HCT116 (cell line): ENCODE measurements at regions not wholly inside any gene's neighbourhood (a gene's known extent, or its start where the extent isn't known, plus 50 kb on each side); places are given as distances from the start of the nearest gene placed in this dataset.

Source experiments
- ATAC-seq: fragments of 200-7000 bp; cut with Tn5 transposase; 2 replicates; pipeline ENCODE4 v1.9.1; 2020; ENCODE audit warnings: mild to moderate bottlenecking, moderate library complexity
- BruUV-seq: library from RNA; stranded (reverse); fragments of 400-500 nt; replicated peaks from 2 replicates; lab custom pipeline; 2021; lab: Mats Ljungman, UMichigan
- CTCF ChIA-PET: fragments of 300-600 bp; sonication (Branson Sonifier 250); formaldehyde crosslinking; loops from one replicate; lab custom pipeline; 2021; ENCODE audit warnings: antibody characterized with exemption; lab: Charles Lee
- POLR2A ChIA-PET: fragments of 300-600, 350-600 bp; sonication (Branson Sonifier 250); formaldehyde crosslinking; loops from one replicate; lab custom pipeline; 2021; ENCODE audit warnings: antibody characterized with exemption; lab: Charles Lee
- RAD21 ChIA-PET, 2 experiments: fragments of 300-600 bp; sonication (Branson Sonifier 250); formaldehyde crosslinking; loops; one replicate each; lab custom pipeline; 2023; ENCODE audit warnings: low total read pairs in 2 of 2; ENCODE audit not compliant: uncharacterized antibody in 2 of 2, unreplicated experiment in 2 of 2, low non-redundant PET in 1 of 2; lab: Charles Lee
- DNase-seq: peaks from one replicate; pipeline ENCODE4 v3.0.0-alpha.2; 2010; ENCODE audit warnings: low read depth, low spot score
- H2AFZ ChIP-seq: fragments of 200-600 bp; shearing (Covaris generic), sonication (generic); 2 replicates; pipeline ENCODE4 v1.6.1; 2017; ENCODE audit warnings: low read depth, mixed run types, mixed read lengths, antibody characterized with exemption, low read length; ENCODE audit not compliant: poor library complexity, severe bottlenecking
- H3K27ac ChIP-seq: 2 replicates; pipeline ENCODE4 v1.5.1; 2012; ENCODE audit warnings: low read depth, low read length
- H3K27me3 ChIP-seq: fragments of 200-600 bp; sonication (generic); 2 replicates; pipeline ENCODE4 v1.6.1; 2016; ENCODE audit warnings: mixed run types, low read length, mixed read lengths; ENCODE audit not compliant: insufficient read depth
- H3K36me3 ChIP-seq, 2 experiments: fragments of 200-500 bp in 1 of 2; fragments of 200-600 bp in 1 of 2; sonication (Bioruptor generic) in 1 of 2; sonication (generic) in 1 of 2; 2 replicates each; pipeline versions ENCODE4 v1.5.1 to v1.6.1; 2014 to 2016; ENCODE audit warnings: low read length in 2 of 2, inconsistent platforms in 1 of 2, mixed read lengths in 1 of 2, mixed run types in 1 of 2; ENCODE audit not compliant: insufficient read depth in 2 of 2, control insufficient read depth in 1 of 2
- H3K4me1 ChIP-seq, 2 experiments: fragments of 200-600 bp in 1 of 2; sonication (generic) in 1 of 2; 2 replicates each; pipeline versions ENCODE4 v1.5.1 to v1.6.1; 2012 to 2017; ENCODE audit warnings: low read length in 2 of 2, inconsistent platforms in 1 of 2, mild to moderate bottlenecking in 1 of 2, mixed read lengths in 1 of 2, mixed run types in 1 of 2, moderate library complexity in 1 of 2; ENCODE audit not compliant: insufficient read depth in 2 of 2, control insufficient read depth in 1 of 2
- H3K4me2 ChIP-seq: fragments of 200-600 bp; sonication (generic); 2 replicates; pipeline ENCODE4 v1.6.1; 2017; ENCODE audit warnings: mixed run types, low read length, mixed read lengths
- H3K4me3 ChIP-seq, 2 experiments: fragments of 200-600 bp in 1 of 2; sonication (generic) in 1 of 2; replicated peaks in 1 of 2; 2 replicates each; pipeline ENCODE4 v1.5.1; 2011 to 2016; ENCODE audit warnings: low read length in 2 of 2, control low read depth in 1 of 2, low read depth in 1 of 2, mild to moderate bottlenecking in 1 of 2, mixed read lengths in 1 of 2, mixed run types in 1 of 2
- H3K79me2 ChIP-seq: fragments of 200-600 bp; sonication (generic); 2 replicates; pipeline ENCODE4 v1.6.1; 2017; ENCODE audit warnings: mild to moderate bottlenecking, mixed run types, low read length, moderate library complexity, mixed read lengths; ENCODE audit not compliant: insufficient read depth
- H3K9ac ChIP-seq: fragments of 200-600 bp; sonication (generic); 2 replicates; pipeline ENCODE4 v1.6.1; 2016; ENCODE audit warnings: low read length, mixed read lengths
- H3K9me2 ChIP-seq: fragments of 200-600 bp; sonication (generic), shearing (Covaris generic); 2 replicates; pipeline ENCODE4 v1.6.1; 2017; ENCODE audit warnings: mixed run types, mild to moderate bottlenecking, moderate library complexity; ENCODE audit not compliant: insufficient read depth
- H3K9me3 ChIP-seq, 2 experiments: fragments of 200-500 bp in 1 of 2; fragments of 200-600 bp in 1 of 2; sonication (Bioruptor generic) in 1 of 2; sonication (generic) in 1 of 2; 2 replicates each; pipeline ENCODE4 v1.6.1; 2014 to 2017; ENCODE audit warnings: low read length in 2 of 2, mixed read lengths in 2 of 2, inconsistent platforms in 1 of 2, low read depth in 1 of 2, mild to moderate bottlenecking in 1 of 2, mixed run types in 1 of 2, moderate library complexity in 1 of 2; ENCODE audit not compliant: control insufficient read depth in 1 of 2, insufficient read depth in 1 of 2
- H4K20me1 ChIP-seq: fragments of 200-600 bp; sonication (generic), shearing (Covaris generic); 2 replicates; pipeline ENCODE4 v1.6.1; 2017; ENCODE audit warnings: mixed run types, mild to moderate bottlenecking, moderate library complexity; ENCODE audit not compliant: insufficient read depth
- CEBPB ChIP-seq: IDR thresholded peaks from 2 replicates; pipeline ENCODE4 v1.6.1; 2012; ENCODE audit warnings: low read depth
- EGR1 ChIP-seq: IDR thresholded peaks from 2 replicates; pipeline ENCODE4 v1.6.1; 2012; ENCODE audit warnings: low read depth
- ELF1 ChIP-seq: IDR thresholded peaks from 2 replicates; pipeline ENCODE4 v1.6.1; 2012; ENCODE audit warnings: low read depth, borderline replicate concordance
- EZH2 ChIP-seq: fragments of 200-600 bp; sonication (generic); IDR thresholded peaks from 2 replicates; pipeline ENCODE4 v1.6.1; 2017; ENCODE audit warnings: antibody characterized with exemption, mixed run types
- EZH2phosphoT487 ChIP-seq: fragments of 200-600 bp; IDR thresholded peaks from 2 replicates; pipeline ENCODE4 v1.6.1; 2018; ENCODE audit warnings: antibody characterized with exemption, borderline replicate concordance
- POLR2AphosphoS5 ChIP-seq: IDR thresholded peaks from 2 replicates; pipeline ENCODE4 v1.6.1; 2011; ENCODE audit warnings: mild to moderate bottlenecking, low read depth, low read length, moderate library complexity
- SIN3A ChIP-seq: IDR thresholded peaks from 2 replicates; pipeline ENCODE4 v1.6.1; 2012; ENCODE audit warnings: low read depth
- TCF7L2 ChIP-seq: IDR thresholded peaks from 2 replicates; pipeline ENCODE4 v1.7.0; 2011; ENCODE audit warnings: borderline replicate concordance, inconsistent platforms; ENCODE audit not compliant: insufficient read depth, insufficient read length; ENCODE audit errors: extremely low read depth
- ZFX ChIP-seq: fragments of 450-650 bp; IDR thresholded peaks from 2 replicates; pipeline ENCODE4 v1.6.1; 2017
- intact Hi-C: fragments of 100-400 bp; cut with micrococcal nuclease; formaldehyde crosslinking; loops from 2 replicates; pipeline ENCODE4 v1.10.0; 2022
- TF ChIP-seq, protein P1 (sequence below), 3 experiments: fragments of 200-600 bp in 1 of 3; sonication (generic) in 1 of 3; IDR thresholded peaks in 2 of 3; conservative IDR thresholded peaks in 1 of 3; 2 replicates each; pipeline ENCODE4 v1.5.1; 2012 to 2017; ENCODE audit warnings: low read depth in 2 of 3, low read length in 2 of 3, antibody characterized with exemption in 1 of 3, borderline replicate concordance in 1 of 3, control low read depth in 1 of 3, mild to moderate bottlenecking in 1 of 3, mixed read lengths in 1 of 3, mixed run types in 1 of 3, moderate library complexity in 1 of 3; ENCODE audit not compliant: insufficient read depth in 1 of 3
- TF ChIP-seq, protein P2 (sequence below): IDR thresholded peaks from 2 replicates; pipeline ENCODE4 v1.6.1; 2012

DNA sequence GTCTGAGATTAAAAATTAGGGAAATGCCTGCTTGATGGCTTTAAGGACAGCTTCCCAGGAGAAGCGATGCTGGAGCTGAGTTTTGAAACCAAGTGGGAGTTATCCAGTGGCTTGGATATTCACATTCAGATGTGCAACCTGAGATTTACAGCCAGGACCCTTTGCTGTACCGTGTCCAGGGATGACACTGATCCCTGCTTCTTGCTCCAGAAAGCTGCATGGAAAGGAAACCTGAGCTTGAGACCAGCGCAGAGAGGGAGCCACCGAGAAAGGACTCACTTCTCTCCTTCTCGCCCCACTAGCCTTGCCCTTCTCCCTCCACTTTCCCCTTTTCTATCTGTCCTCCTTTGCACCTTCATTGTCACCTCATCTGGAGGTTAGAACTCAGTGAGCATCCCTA is 254.5 kb upstream of the PPARGC1A start:
- no peak overlapping the region for H3K27ac ChIP-seq
- no peaks in the 10 kb centered on the region for H3K4me1 ChIP-seq
- ChIA-PET CTCF (no interaction called here), RAD21 (no interaction called here), POLR2A (no interaction called here)
- no TSS peak for BruUV-seq
- peaks cover 0 to 3% of the 10 kb centered on the region in 2 experiments; a peak in 1 of 4 replicates for H3K9me3 ChIP-seq
- H3K9me2 ChIP-seq, result no peaks in the 10 kb centered on the region
- TF ChIP-seq EZH2phosphoT487, result no peak
- no peak for TF ChIP-seq EGR1
- no peak for TF ChIP-seq POLR2AphosphoS5
- TF ChIP-seq, protein P1, sequence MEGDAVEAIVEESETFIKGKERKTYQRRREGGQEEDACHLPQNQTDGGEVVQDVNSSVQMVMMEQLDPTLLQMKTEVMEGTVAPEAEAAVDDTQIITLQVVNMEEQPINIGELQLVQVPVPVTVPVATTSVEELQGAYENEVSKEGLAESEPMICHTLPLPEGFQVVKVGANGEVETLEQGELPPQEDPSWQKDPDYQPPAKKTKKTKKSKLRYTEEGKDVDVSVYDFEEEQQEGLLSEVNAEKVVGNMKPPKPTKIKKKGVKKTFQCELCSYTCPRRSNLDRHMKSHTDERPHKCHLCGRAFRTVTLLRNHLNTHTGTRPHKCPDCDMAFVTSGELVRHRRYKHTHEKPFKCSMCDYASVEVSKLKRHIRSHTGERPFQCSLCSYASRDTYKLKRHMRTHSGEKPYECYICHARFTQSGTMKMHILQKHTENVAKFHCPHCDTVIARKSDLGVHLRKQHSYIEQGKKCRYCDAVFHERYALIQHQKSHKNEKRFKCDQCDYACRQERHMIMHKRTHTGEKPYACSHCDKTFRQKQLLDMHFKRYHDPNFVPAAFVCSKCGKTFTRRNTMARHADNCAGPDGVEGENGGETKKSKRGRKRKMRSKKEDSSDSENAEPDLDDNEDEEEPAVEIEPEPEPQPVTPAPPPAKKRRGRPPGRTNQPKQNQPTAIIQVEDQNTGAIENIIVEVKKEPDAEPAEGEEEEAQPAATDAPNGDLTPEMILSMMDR (IDR thresholded peaks at IDR 0.05 in 2 of 3, conservative IDR thresholded peaks at IDR 0.05 in 1 of 3; ENCODE audit: borderline replicate concordance in 1 of 3, insufficient read depth in 1 of 3, low read depth in 2 of 3, low read length in 2 of 3), result no peak
- TF ChIP-seq, protein P2, sequence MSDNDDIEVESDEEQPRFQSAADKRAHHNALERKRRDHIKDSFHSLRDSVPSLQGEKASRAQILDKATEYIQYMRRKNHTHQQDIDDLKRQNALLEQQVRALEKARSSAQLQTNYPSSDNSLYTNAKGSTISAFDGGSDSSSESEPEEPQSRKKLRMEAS, result no peak
- TF ChIP-seq EZH2, result no peak
- no peak for TF ChIP-seq CEBPB
- TF ChIP-seq ZFX, result no peak
- TF ChIP-seq SIN3A, result no peak
- no peak for TF ChIP-seq TCF7L2
- no peak for TF ChIP-seq ELF1
- intact Hi-C loops, result no loop called here
- no peaks in the 10 kb centered on the region for H3K36me3 ChIP-seq
- no peak for DNase-seq
- no peak overlapping the region for H3K4me3 ChIP-seq
- H4K20me1 ChIP-seq, result no peaks in the 10 kb centered on the region
- H3K27me3 ChIP-seq, result no peaks in the 10 kb centered on the region
- no peak overlapping the region for H3K4me2 ChIP-seq
- H3K9ac ChIP-seq, result no peak overlapping the region
- no peak for ATAC-seq
- no peaks in the 10 kb centered on the region for H3K79me2 ChIP-seq
- no peak overlapping the region for H2AFZ ChIP-seq
